IMR-90 (cell line): ENCODE measurements at regions not wholly inside any gene's neighbourhood (a gene's known extent, or its start where the extent isn't known, plus 50 kb on each side); places are given as distances from the start of the nearest gene placed in this dataset.

Experiments used
- ATAC-seq: fragments of 200-7000 bp; cut with Tn5 transposase; 2 replicates; pipeline ENCODE4 v1.9.1; 2020; ENCODE audit warnings: low read depth, mild to moderate bottlenecking, moderate library complexity
- BruUV-seq: library from RNA; stranded (reverse); fragments of 400-500 nt; replicated peaks from 2 replicates; lab custom pipeline; 2021; lab: Mats Ljungman, UMichigan
- CTCF ChIA-PET: fragments of 300-600 bp; formaldehyde crosslinking; extraction: SDS; loops from one replicate; lab custom pipeline; 2021; ENCODE audit warnings: antibody characterized with exemption; lab: Yijun Ruan, JAX
- POLR2A ChIA-PET: fragments of 300-600 bp; sonication (Branson Sonifier 250); formaldehyde crosslinking; loops from one replicate; lab custom pipeline; 2022; ENCODE audit warnings: antibody characterized with exemption; ENCODE audit not compliant: unreplicated experiment; lab: Charles Lee
- DNase-seq: peaks from one replicate; pipeline ENCODE4 v3.0.0; 2013
- H2AFZ ChIP-seq: replicated peaks from 2 replicates; pipeline ENCODE3; 2013; ENCODE audit warnings: low read length, mild to moderate bottlenecking; ENCODE audit not compliant: poor library complexity
- H2AK5ac ChIP-seq: 2 replicates; pipeline ENCODE4 v1.6.1; 2013; ENCODE audit warnings: low read depth, low read length, inconsistent platforms
- H2AK9ac ChIP-seq: replicated peaks from 2 replicates; pipeline ENCODE3; 2013; ENCODE audit warnings: mild to moderate bottlenecking, low read depth, low read length, moderate library complexity; ENCODE audit not compliant: poor library complexity
- H2BK120ac ChIP-seq: 2 replicates; pipeline ENCODE4 v1.6.1; 2013; ENCODE audit warnings: low read depth, low read length, inconsistent platforms
- H2BK15ac ChIP-seq: 3 replicates; pipeline ENCODE4 v1.6.1; 2013; ENCODE audit warnings: low read depth, low read length, inconsistent platforms
- H2BK20ac ChIP-seq: 2 replicates; pipeline ENCODE4 v1.6.1; 2013; ENCODE audit warnings: low read depth, mild to moderate bottlenecking, inconsistent platforms, low read length, moderate library complexity
- H2BK5ac ChIP-seq: 2 replicates; pipeline ENCODE4 v1.6.1; 2013; ENCODE audit warnings: mild to moderate bottlenecking, low read depth, low read length, inconsistent platforms; ENCODE audit not compliant: poor library complexity, severe bottlenecking
- H3K14ac ChIP-seq: replicated peaks from 2 replicates; pipeline ENCODE4 v1.6.1; 2013; ENCODE audit warnings: low read depth, low read length, inconsistent platforms
- H3K18ac ChIP-seq: 2 replicates; pipeline ENCODE4 v1.6.1; 2013; ENCODE audit warnings: low read depth, low read length, control low read depth
- H3K23ac ChIP-seq: 2 replicates; pipeline ENCODE4 v1.6.1; 2013; ENCODE audit warnings: low read depth, low read length, inconsistent platforms
- H3K27ac ChIP-seq: 2 replicates; pipeline ENCODE4 v1.5.1; 2013; ENCODE audit warnings: mild to moderate bottlenecking, control low read depth, low read length; ENCODE audit not compliant: insufficient read depth
- H3K27me3 ChIP-seq: 2 replicates; pipeline ENCODE4 v1.6.1; 2013; ENCODE audit warnings: low read length; ENCODE audit not compliant: control insufficient read depth, insufficient read depth
- H3K36me3 ChIP-seq: 2 replicates; pipeline ENCODE4 v1.6.1; 2013; ENCODE audit warnings: low read length, mixed read lengths; ENCODE audit not compliant: control insufficient read depth, insufficient read depth
- H3K4ac ChIP-seq: 2 replicates; pipeline ENCODE4 v1.6.1; 2013; ENCODE audit warnings: low read depth, low read length, inconsistent platforms
- H3K4me1 ChIP-seq: 2 replicates; pipeline ENCODE4 v1.6.1; 2013; ENCODE audit warnings: low read length, mixed read lengths; ENCODE audit not compliant: control insufficient read depth, insufficient read depth
- H3K4me2 ChIP-seq: 2 replicates; pipeline ENCODE4 v1.6.1; 2013; ENCODE audit warnings: low read depth, mild to moderate bottlenecking, control low read depth, low read length, moderate library complexity
- H3K4me3 ChIP-seq: 2 replicates; pipeline ENCODE4 v1.5.1; 2013; ENCODE audit warnings: low read depth, mild to moderate bottlenecking, control low read depth, low read length, moderate library complexity; ENCODE audit not compliant: insufficient read depth
- H3K56ac ChIP-seq: 2 replicates; pipeline ENCODE4 v1.6.1; 2013; ENCODE audit warnings: low read length, inconsistent platforms; ENCODE audit not compliant: insufficient read depth; ENCODE audit errors: extremely low read depth
- H3K79me1 ChIP-seq, 2 experiments: 2 replicates each; pipeline ENCODE4 v1.6.1; 2013; ENCODE audit warnings: low read length in 2 of 2, inconsistent platforms in 1 of 2, low read depth in 1 of 2
- H3K9ac ChIP-seq: 2 replicates; pipeline ENCODE4 v1.6.1; 2013; ENCODE audit warnings: low read depth, low read length, control low read depth
- H3K9me1 ChIP-seq: 2 replicates; pipeline ENCODE4 v1.6.1; 2013; ENCODE audit warnings: low read length, inconsistent platforms; ENCODE audit not compliant: insufficient read depth
- H3K9me3 ChIP-seq: 2 replicates; pipeline ENCODE4 v1.6.1; 2013; ENCODE audit warnings: low read length; ENCODE audit not compliant: control insufficient read depth, insufficient read depth
- H4K20me1 ChIP-seq: 2 replicates; pipeline ENCODE4 v1.6.1; 2013; ENCODE audit warnings: low read length, inconsistent platforms; ENCODE audit not compliant: insufficient read depth
- H4K5ac ChIP-seq: 2 replicates; pipeline ENCODE4 v1.6.1; 2013; ENCODE audit warnings: mild to moderate bottlenecking, low read depth, low read length, control low read depth
- H4K8ac ChIP-seq, 2 experiments: 2 replicates each; pipeline ENCODE4 v1.6.1; 2013; ENCODE audit warnings: low read depth in 2 of 2, low read length in 2 of 2, control low read depth in 1 of 2, inconsistent platforms in 1 of 2
- H4K91ac ChIP-seq: 2 replicates; pipeline ENCODE4 v1.6.1; 2013; ENCODE audit warnings: low read depth, low read length, inconsistent platforms; ENCODE audit not compliant: insufficient read depth
- BHLHE40 ChIP-seq: fragments of 150-350 bp; IDR thresholded peaks from 2 replicates; pipeline ENCODE4 v1.6.1; 2016; ENCODE audit warnings: mild to moderate bottlenecking, low read depth, low read length
- CEBPB ChIP-seq: IDR thresholded peaks from 2 replicates; pipeline ENCODE4 v1.6.1; 2012; ENCODE audit warnings: low read depth, low read length, improper control_type of control experiment
- CHD1 ChIP-seq: IDR thresholded peaks from 2 replicates; pipeline ENCODE4 v1.6.1; 2012; ENCODE audit warnings: low read depth, low read length, improper control_type of control experiment
- FOS ChIP-seq: fragments of 150-350 bp; IDR thresholded peaks from 2 replicates; pipeline ENCODE4 v1.6.1; 2016; ENCODE audit warnings: low read depth, low read length
- MAFK ChIP-seq: IDR thresholded peaks from 2 replicates; pipeline ENCODE4 v1.6.1; 2012; ENCODE audit warnings: low read depth, low read length, improper control_type of control experiment
- MAZ ChIP-seq: IDR thresholded peaks from 2 replicates; pipeline ENCODE4 v1.6.1; 2012; ENCODE audit warnings: low read depth, mild to moderate bottlenecking, low read length, improper control_type of control experiment, moderate library complexity, borderline replicate concordance
- MXI1 ChIP-seq: IDR thresholded peaks from 2 replicates; pipeline ENCODE4 v1.6.1; 2012; ENCODE audit warnings: low read depth, mild to moderate bottlenecking, low read length, moderate library complexity, borderline replicate concordance
- NFE2L2 ChIP-seq: fragments of 150-350 bp; IDR thresholded peaks from 2 replicates; pipeline ENCODE4 v1.6.1; 2016; ENCODE audit warnings: low read depth, mild to moderate bottlenecking, low read length
- POLR2A ChIP-seq: IDR thresholded peaks from 2 replicates; pipeline ENCODE4 v1.6.1; 2012; ENCODE audit warnings: mild to moderate bottlenecking, low read depth, low read length
- RAD21 ChIP-seq: IDR thresholded peaks from 2 replicates; pipeline ENCODE4 v1.6.1; 2012; ENCODE audit warnings: low read length, improper control_type of control experiment
- RCOR1 ChIP-seq: IDR thresholded peaks from 2 replicates; pipeline ENCODE4 v1.6.1; 2012; ENCODE audit warnings: mild to moderate bottlenecking, low read length, improper control_type of control experiment; ENCODE audit not compliant: insufficient replicate concordance
- RFX5 ChIP-seq: IDR thresholded peaks from 2 replicates; pipeline ENCODE4 v1.8.0; 2012; ENCODE audit warnings: low read depth, mild to moderate bottlenecking, low read length, moderate library complexity
- SMC3 ChIP-seq: fragments of 150-350 bp; IDR thresholded peaks from 2 replicates; pipeline ENCODE4 v1.6.1; 2016; ENCODE audit warnings: low read depth, mild to moderate bottlenecking, antibody characterized with exemption, low read length, moderate library complexity
- WGBS, 2 experiments: methylation state at CpG; one replicate each; pipeline versions ENCODE4 v1.1.5 to v1.1.7; 2013; ENCODE audit warnings: missing lambda C conversion rate in 2 of 2; ENCODE audit not compliant: insufficient read length in 1 of 2; ENCODE audit errors: extremely low coverage in 2 of 2; 5-methylcytosine and 5-hydroxymethylcytosine counted together
- dilution Hi-C: fragments of 300-500 bp; cut with HindIII; formaldehyde crosslinking; loops from one replicate; pipeline ENCODE4 v1.14.3; 2018; ENCODE audit warnings: low sequenced_read_pairs; ENCODE audit not compliant: unreplicated experiment
- in situ Hi-C: fragments of 300-500 bp; cut with MboI; formaldehyde crosslinking; loops from 3 replicates; pipeline ENCODE4 v1.14.3; 2019; ENCODE audit warnings: low sequenced_read_pairs, inconsistent platforms, mixed read lengths
- intact Hi-C: fragments of 100-400 bp; cut with micrococcal nuclease; formaldehyde crosslinking; loops from 2 replicates; pipeline ENCODE4 v1.10.0; 2022
- TF ChIP-seq, protein P1 (sequence below): fragments of 150-350 bp; IDR thresholded peaks from 2 replicates; pipeline ENCODE4 v1.6.1; 2017; ENCODE audit warnings: mild to moderate bottlenecking, antibody characterized with exemption, low read length, low read depth
- TF ChIP-seq, protein P2 (sequence below): fragments of 150-350 bp; IDR thresholded peaks from 2 replicates; pipeline ENCODE4 v1.6.1; 2016; ENCODE audit warnings: low read depth, mild to moderate bottlenecking, low read length, moderate library complexity, borderline replicate concordance
- TF ChIP-seq, protein P3 (sequence below): conservative IDR thresholded peaks from 2 replicates; pipeline ENCODE4 v1.5.1; 2012; ENCODE audit warnings: mild to moderate bottlenecking, low read depth, low read length, improper control_type of control experiment

DNA sequence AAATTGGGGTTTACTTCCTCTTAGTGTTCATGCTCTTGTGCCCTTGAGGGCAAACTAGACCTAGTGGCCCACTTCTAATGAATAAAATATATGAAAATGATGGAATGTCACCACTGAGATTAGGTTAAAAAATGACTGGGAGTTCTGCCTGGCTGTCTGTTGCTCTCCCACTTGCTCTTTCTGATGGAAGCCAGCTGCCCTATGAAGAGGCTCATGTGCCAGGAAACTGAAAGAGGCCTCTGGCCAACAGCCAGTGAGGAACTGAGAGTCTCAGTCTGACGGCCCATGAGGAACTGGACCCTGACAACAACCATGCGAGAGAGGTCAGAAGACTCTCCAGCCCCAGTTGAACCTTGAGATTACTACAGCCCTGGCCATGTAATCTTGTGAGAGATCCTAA is 107.1 kb upstream of the FHIT start:
- Histone ChIP-seq H3K4ac (no peak overlapping the region), H2BK5ac (no peak overlapping the region), H3K4me1 (no peaks in the 10 kb centered on the region), H2BK120ac (no peak overlapping the region), H3K9me3 (no peaks in the 10 kb centered on the region), H3K14ac (no peak overlapping the region), H2AFZ (no peak overlapping the region), H3K56ac (no peak overlapping the region), H4K8ac (no peak overlapping the region), H4K20me1 (no peaks in the 10 kb centered on the region), H2BK15ac (no peak overlapping the region), H3K4me3 (no peak overlapping the region), H4K5ac (no peak overlapping the region), H3K4me2 (no peak overlapping the region), H2AK9ac (no peak overlapping the region), H3K36me3 (no peaks in the 10 kb centered on the region), H2BK20ac (no peak overlapping the region), H3K23ac (no peak overlapping the region), H3K9me1 (no peaks in the 10 kb centered on the region), H2AK5ac (no peak overlapping the region), H3K79me1 (no peaks in the 10 kb centered on the region), H3K27me3 (no peaks in the 10 kb centered on the region), H3K27ac (no peak overlapping the region), H4K91ac (no peak overlapping the region), H3K9ac (no peak overlapping the region), H3K18ac (no peak overlapping the region)
- BruUV-seq, result no TSS peak
- ChIA-PET CTCF (no interaction called here), POLR2A (no interaction called here)
- no peak for TF ChIP-seq CEBPB
- TF ChIP-seq, protein P1, sequence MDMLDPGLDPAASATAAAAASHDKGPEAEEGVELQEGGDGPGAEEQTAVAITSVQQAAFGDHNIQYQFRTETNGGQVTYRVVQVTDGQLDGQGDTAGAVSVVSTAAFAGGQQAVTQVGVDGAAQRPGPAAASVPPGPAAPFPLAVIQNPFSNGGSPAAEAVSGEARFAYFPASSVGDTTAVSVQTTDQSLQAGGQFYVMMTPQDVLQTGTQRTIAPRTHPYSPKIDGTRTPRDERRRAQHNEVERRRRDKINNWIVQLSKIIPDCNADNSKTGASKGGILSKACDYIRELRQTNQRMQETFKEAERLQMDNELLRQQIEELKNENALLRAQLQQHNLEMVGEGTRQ, result no peak
- TF ChIP-seq MAZ, result no peak
- TF ChIP-seq RAD21, result no peak
- no peak for TF ChIP-seq NFE2L2
- no peak for TF ChIP-seq MXI1
- TF ChIP-seq, protein P2, sequence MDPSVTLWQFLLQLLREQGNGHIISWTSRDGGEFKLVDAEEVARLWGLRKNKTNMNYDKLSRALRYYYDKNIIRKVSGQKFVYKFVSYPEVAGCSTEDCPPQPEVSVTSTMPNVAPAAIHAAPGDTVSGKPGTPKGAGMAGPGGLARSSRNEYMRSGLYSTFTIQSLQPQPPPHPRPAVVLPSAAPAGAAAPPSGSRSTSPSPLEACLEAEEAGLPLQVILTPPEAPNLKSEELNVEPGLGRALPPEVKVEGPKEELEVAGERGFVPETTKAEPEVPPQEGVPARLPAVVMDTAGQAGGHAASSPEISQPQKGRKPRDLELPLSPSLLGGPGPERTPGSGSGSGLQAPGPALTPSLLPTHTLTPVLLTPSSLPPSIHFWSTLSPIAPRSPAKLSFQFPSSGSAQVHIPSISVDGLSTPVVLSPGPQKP, result no peak
- no peak for TF ChIP-seq RCOR1
- no peak for TF ChIP-seq FOS
- TF ChIP-seq CHD1, result no peak
- TF ChIP-seq, protein P3, sequence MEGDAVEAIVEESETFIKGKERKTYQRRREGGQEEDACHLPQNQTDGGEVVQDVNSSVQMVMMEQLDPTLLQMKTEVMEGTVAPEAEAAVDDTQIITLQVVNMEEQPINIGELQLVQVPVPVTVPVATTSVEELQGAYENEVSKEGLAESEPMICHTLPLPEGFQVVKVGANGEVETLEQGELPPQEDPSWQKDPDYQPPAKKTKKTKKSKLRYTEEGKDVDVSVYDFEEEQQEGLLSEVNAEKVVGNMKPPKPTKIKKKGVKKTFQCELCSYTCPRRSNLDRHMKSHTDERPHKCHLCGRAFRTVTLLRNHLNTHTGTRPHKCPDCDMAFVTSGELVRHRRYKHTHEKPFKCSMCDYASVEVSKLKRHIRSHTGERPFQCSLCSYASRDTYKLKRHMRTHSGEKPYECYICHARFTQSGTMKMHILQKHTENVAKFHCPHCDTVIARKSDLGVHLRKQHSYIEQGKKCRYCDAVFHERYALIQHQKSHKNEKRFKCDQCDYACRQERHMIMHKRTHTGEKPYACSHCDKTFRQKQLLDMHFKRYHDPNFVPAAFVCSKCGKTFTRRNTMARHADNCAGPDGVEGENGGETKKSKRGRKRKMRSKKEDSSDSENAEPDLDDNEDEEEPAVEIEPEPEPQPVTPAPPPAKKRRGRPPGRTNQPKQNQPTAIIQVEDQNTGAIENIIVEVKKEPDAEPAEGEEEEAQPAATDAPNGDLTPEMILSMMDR, result no peak
- TF ChIP-seq RFX5, result no peak
- TF ChIP-seq MAFK, result no peak
- no peak for TF ChIP-seq BHLHE40
- no peak for TF ChIP-seq SMC3
- TF ChIP-seq POLR2A, result no peak
- no CpG with 5 or more reads among the region's 2 CpGs for WGBS, 2 experiments
- DNase-seq (no peak), ATAC-seq (no peak)
- intact Hi-C loops, result no loop called here
- dilution Hi-C loops, result no loop called here
- in situ Hi-C loops, result no loop called here
